ENCODE measurements at regions not wholly inside any gene's neighbourhood (a gene's known extent, or its start where the extent isn't known, plus 50 kb on each side); places are given as distances from the start of the nearest gene placed in this dataset.

- in situ Hi-C loops (cut with MboI; ENCODE audit: low sequenced_read_pairs) = no loop called here
- no peaks in the 10 kb centered on the region for H3K4me1 ChIP-seq
- DNase-seq (ENCODE audit: low spot score in 2 of 2) = no peak
- H3K4me3 ChIP-seq = no peak overlapping the region
- no peaks in the 10 kb centered on the region for H3K9me3 ChIP-seq
- H3K36me3 ChIP-seq (replicated peaks) = no peaks in the 10 kb centered on the region
- H3K27me3 ChIP-seq (ENCODE audit: low read depth) = no peaks in the 10 kb centered on the region
Measured at GRCh38 chr5:155068616-155069100, 55.1 kb downstream of the KIF4B start.

GRCh38 chr5:155069961-155070360, 56.4 kb downstream of the KIF4B start:
- H3K4me1 ChIP-seq = no peaks in the 10 kb centered on the region
- in situ Hi-C loops (cut with MboI; ENCODE audit: low sequenced_read_pairs) = no loop called here
- DNase-seq (ENCODE audit: low spot score in 2 of 2) = no peak
- H3K4me3 ChIP-seq = no peak overlapping the region
- H3K27me3 ChIP-seq (ENCODE audit: low read depth) = no peaks in the 10 kb centered on the region
- H3K9me3 ChIP-seq = no peaks in the 10 kb centered on the region
- H3K36me3 ChIP-seq (replicated peaks) = no peaks in the 10 kb centered on the region

- Histone ChIP-seq H3K9me3 (no peaks in the 10 kb centered on the region), H3K4me1 (no peaks in the 10 kb centered on the region), H3K36me3 (replicated peaks) (no peaks in the 10 kb centered on the region), H3K4me3 (no peak overlapping the region), H3K27me3 (ENCODE audit: low read depth) (no peaks in the 10 kb centered on the region)
- in situ Hi-C loops (cut with MboI; ENCODE audit: low sequenced_read_pairs) = no loop called here
- DNase-seq (ENCODE audit: low spot score in 2 of 2) = no peak
Measured at GRCh38 chr5:155070781-155071180, 57.2 kb downstream of the KIF4B start.

- 0 out of 2 replicates have a peak, but pooled peaks cover 6% of the 10 kb centered on the region for H3K27me3 ChIP-seq (ENCODE audit: low read depth)
- H3K9me3 ChIP-seq = no peaks in the 10 kb centered on the region
- no peak overlapping the region for H3K4me3 ChIP-seq
- in situ Hi-C loops (cut with MboI; ENCODE audit: low sequenced_read_pairs) = no loop called here
- H3K4me1 ChIP-seq = no peaks in the 10 kb centered on the region
- H3K36me3 ChIP-seq (replicated peaks) = no peaks in the 10 kb centered on the region
- no peak for DNase-seq (ENCODE audit: low spot score in 2 of 2)
Measured at GRCh38 chr5:155076379-155076778, 62.8 kb downstream of the KIF4B start.

- Histone ChIP-seq H3K27me3 (ENCODE audit: low read depth) (0 out of 2 replicates have a peak, but pooled peaks cover 6% of the 10 kb centered on the region), H3K4me3 (no peak overlapping the region), H3K4me1 (no peaks in the 10 kb centered on the region), H3K9me3 (no peaks in the 10 kb centered on the region), H3K36me3 (replicated peaks) (no peaks in the 10 kb centered on the region)
- in situ Hi-C loops (cut with MboI; ENCODE audit: low sequenced_read_pairs) = no loop called here
- no peak for DNase-seq (ENCODE audit: low spot score in 2 of 2)
Measured at GRCh38 chr5:155079698-155080097, 66.1 kb downstream of the KIF4B start.

- H3K4me1 ChIP-seq = no peaks in the 10 kb centered on the region
- H3K4me3 ChIP-seq = no peak overlapping the region
- H3K9me3 ChIP-seq = no peaks in the 10 kb centered on the region
- DNase-seq (ENCODE audit: low spot score in 2 of 2) = no peak
- in situ Hi-C loops (cut with MboI; ENCODE audit: low sequenced_read_pairs) = no loop called here
- 0 out of 2 replicates have a peak, but pooled peaks cover 6% of the 10 kb centered on the region for H3K27me3 ChIP-seq (ENCODE audit: low read depth)
- no peaks in the 10 kb centered on the region for H3K36me3 ChIP-seq (replicated peaks)
Measured at GRCh38 chr5:155080721-155081120, 67.2 kb downstream of the KIF4B start.

GRCh38 chr5:155081618-155082017, 68.1 kb downstream of the KIF4B start:
- Histone ChIP-seq H3K9me3 (no peaks in the 10 kb centered on the region), H3K36me3 (replicated peaks) (no peaks in the 10 kb centered on the region), H3K4me3 (no peak overlapping the region), H3K4me1 (no peaks in the 10 kb centered on the region), H3K27me3 (ENCODE audit: low read depth) (0 out of 2 replicates have a peak, but pooled peaks cover 6% of the 10 kb centered on the region)
- no peak for DNase-seq (ENCODE audit: low spot score in 2 of 2)
- in situ Hi-C loops (cut with MboI; ENCODE audit: low sequenced_read_pairs) = no loop called here

GRCh38 chr5:155082401-155082800, 68.8 kb downstream of the KIF4B start:
- DNase-seq (ENCODE audit: low spot score in 2 of 2) = no peak
- Histone ChIP-seq H3K4me3 (no peak overlapping the region), H3K9me3 (no peaks in the 10 kb centered on the region), H3K4me1 (no peaks in the 10 kb centered on the region), H3K27me3 (ENCODE audit: low read depth) (0 out of 2 replicates have a peak, but pooled peaks cover 2% of the 10 kb centered on the region), H3K36me3 (replicated peaks) (no peaks in the 10 kb centered on the region)
- in situ Hi-C loops (cut with MboI; ENCODE audit: low sequenced_read_pairs) = no loop called here

- Histone ChIP-seq H3K4me1 (no peaks in the 10 kb centered on the region), H3K27me3 (ENCODE audit: low read depth) (no peaks in the 10 kb centered on the region), H3K9me3 (no peaks in the 10 kb centered on the region), H3K36me3 (replicated peaks) (no peaks in the 10 kb centered on the region), H3K4me3 (no peak overlapping the region)
- in situ Hi-C loops (cut with MboI; ENCODE audit: low sequenced_read_pairs) = no loop called here
- no peak for DNase-seq (ENCODE audit: low spot score in 2 of 2)
Measured at GRCh38 chr5:155085282-155085989, 71.9 kb downstream of the KIF4B start.

GRCh38 chr5:155087036-155087435, 73.5 kb downstream of the KIF4B start:
- no peaks in the 10 kb centered on the region for H3K4me1 ChIP-seq
- H3K36me3 ChIP-seq (replicated peaks) = no peaks in the 10 kb centered on the region
- no peak overlapping the region for H3K4me3 ChIP-seq
- H3K9me3 ChIP-seq = no peaks in the 10 kb centered on the region
- no peak for DNase-seq (ENCODE audit: low spot score in 2 of 2)
- in situ Hi-C loops (cut with MboI; ENCODE audit: low sequenced_read_pairs) = no loop called here
- no peaks in the 10 kb centered on the region for H3K27me3 ChIP-seq (ENCODE audit: low read depth)

- Histone ChIP-seq H3K4me3 (no peak overlapping the region), H3K4me1 (no peaks in the 10 kb centered on the region), H3K9me3 (no peaks in the 10 kb centered on the region), H3K27me3 (ENCODE audit: low read depth) (no peaks in the 10 kb centered on the region), H3K36me3 (replicated peaks) (no peaks in the 10 kb centered on the region)
- DNase-seq (ENCODE audit: low spot score in 2 of 2) = no peak
- in situ Hi-C loops (cut with MboI; ENCODE audit: low sequenced_read_pairs) = no loop called here
Measured at GRCh38 chr5:155088811-155089210, 75.3 kb downstream of the KIF4B start.

GRCh38 chr5:155089643-155090042, 76.1 kb downstream of the KIF4B start:
- Histone ChIP-seq H3K4me3 (no peak overlapping the region), H3K27me3 (ENCODE audit: low read depth) (no peaks in the 10 kb centered on the region), H3K4me1 (no peaks in the 10 kb centered on the region), H3K9me3 (no peaks in the 10 kb centered on the region), H3K36me3 (replicated peaks) (no peaks in the 10 kb centered on the region)
- in situ Hi-C loops (cut with MboI; ENCODE audit: low sequenced_read_pairs) = no loop called here
- no peak for DNase-seq (ENCODE audit: low spot score in 2 of 2)

GRCh38 chr5:155091063-155091648, 77.6 kb downstream of the KIF4B start:
- no peaks in the 10 kb centered on the region for H3K27me3 ChIP-seq (ENCODE audit: low read depth)
- H3K4me3 ChIP-seq = no peak overlapping the region
- in situ Hi-C loops (cut with MboI; ENCODE audit: low sequenced_read_pairs) = no loop called here
- no peak for DNase-seq (ENCODE audit: low spot score in 2 of 2)
- H3K4me1 ChIP-seq = no peaks in the 10 kb centered on the region
- H3K9me3 ChIP-seq = no peaks in the 10 kb centered on the region
- H3K36me3 ChIP-seq (replicated peaks) = no peaks in the 10 kb centered on the region
